Upper lobe of right lung (tissue), 1 donor: ENCODE measurements at regions not wholly inside any gene's neighbourhood (a gene's known extent, or its start where the extent isn't known, plus 50 kb on each side); places are given as distances from the start of the nearest gene placed in this dataset.
A peak's percentile ranks its signal among the peaks of the same experiment; 100 is the strongest.

Experiments used
- ATAC-seq: fragments of 200-7000 bp; cut with Tn5 transposase; one replicate; pipeline ENCODE4 v1.9.1; 2020; ENCODE audit warnings: mild to moderate bottlenecking, moderate library complexity
- DNase-seq: peaks from one replicate; pipeline ENCODE4 v3.0.0-alpha.2; 2020
- H3K27ac ChIP-seq: fragments of 200-600 bp; one replicate; pipeline ENCODE4 v1.8.0; 2022
- H3K27me3 ChIP-seq: fragments of 200-600 bp; one replicate; pipeline ENCODE4 v1.8.0; 2022; ENCODE audit warnings: mild to moderate bottlenecking
- H3K36me3 ChIP-seq: fragments of 200-600 bp; one replicate; pipeline ENCODE4 v1.8.0; 2022
- H3K4me1 ChIP-seq: fragments of 200-600 bp; one replicate; pipeline ENCODE4 v1.8.0; 2022
- H3K4me3 ChIP-seq: fragments of 200-600 bp; one replicate; pipeline ENCODE4 v1.8.0; 2022; ENCODE audit warnings: mild to moderate bottlenecking
- H3K9me3 ChIP-seq: fragments of 200-600 bp; one replicate; pipeline ENCODE4 v1.8.0; 2022
- intact Hi-C: fragments of 100-400 bp; cut with DNase I; formaldehyde crosslinking; loops from one replicate; pipeline ENCODE4 v1.11.0; 2022
- TF ChIP-seq, protein P1 (sequence below): fragments of 200-600 bp; IDR thresholded peaks from one replicate; pipeline ENCODE4 v1.8.0; 2022; ENCODE audit warnings: antibody characterized with exemption
- donor health status: DM: no; HTN: yes; CAD: no; lungs with severe emphysema.

DNA sequence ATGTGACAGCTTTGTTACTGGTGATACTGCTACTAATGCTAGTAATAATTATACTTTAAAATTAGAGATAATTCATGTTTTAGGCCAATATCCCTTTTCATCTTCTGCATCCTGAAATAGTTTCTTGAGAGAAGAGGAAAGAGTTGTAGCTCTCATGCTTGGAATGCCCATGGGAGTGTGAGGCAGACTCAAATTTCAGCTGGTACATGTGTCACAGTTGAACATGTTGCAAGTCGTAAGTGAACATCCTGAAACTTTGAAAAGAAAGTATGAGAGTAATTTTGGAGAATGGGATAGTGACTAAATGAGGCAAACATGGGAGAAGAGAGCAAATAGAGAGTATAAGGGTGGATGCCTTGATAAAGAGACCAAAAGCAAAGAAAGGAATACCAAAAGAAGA, 168.0 kb downstream of the TMTC3 start:
- intact Hi-C loops: no loop called here
- H3K9me3 ChIP-seq: no peaks in the 10 kb centered on the region
- TF ChIP-seq, protein P1, sequence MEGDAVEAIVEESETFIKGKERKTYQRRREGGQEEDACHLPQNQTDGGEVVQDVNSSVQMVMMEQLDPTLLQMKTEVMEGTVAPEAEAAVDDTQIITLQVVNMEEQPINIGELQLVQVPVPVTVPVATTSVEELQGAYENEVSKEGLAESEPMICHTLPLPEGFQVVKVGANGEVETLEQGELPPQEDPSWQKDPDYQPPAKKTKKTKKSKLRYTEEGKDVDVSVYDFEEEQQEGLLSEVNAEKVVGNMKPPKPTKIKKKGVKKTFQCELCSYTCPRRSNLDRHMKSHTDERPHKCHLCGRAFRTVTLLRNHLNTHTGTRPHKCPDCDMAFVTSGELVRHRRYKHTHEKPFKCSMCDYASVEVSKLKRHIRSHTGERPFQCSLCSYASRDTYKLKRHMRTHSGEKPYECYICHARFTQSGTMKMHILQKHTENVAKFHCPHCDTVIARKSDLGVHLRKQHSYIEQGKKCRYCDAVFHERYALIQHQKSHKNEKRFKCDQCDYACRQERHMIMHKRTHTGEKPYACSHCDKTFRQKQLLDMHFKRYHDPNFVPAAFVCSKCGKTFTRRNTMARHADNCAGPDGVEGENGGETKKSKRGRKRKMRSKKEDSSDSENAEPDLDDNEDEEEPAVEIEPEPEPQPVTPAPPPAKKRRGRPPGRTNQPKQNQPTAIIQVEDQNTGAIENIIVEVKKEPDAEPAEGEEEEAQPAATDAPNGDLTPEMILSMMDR: no peak
- no peak for ATAC-seq
- H3K4me1 ChIP-seq: no peaks in the 10 kb centered on the region
- H3K27me3 ChIP-seq: no peaks in the 10 kb centered on the region
- DNase-seq: no peak
- H3K4me3 ChIP-seq: no peak overlapping the region
- no peaks in the 10 kb centered on the region for H3K36me3 ChIP-seq
- H3K27ac ChIP-seq: no peak overlapping the region

DNA sequence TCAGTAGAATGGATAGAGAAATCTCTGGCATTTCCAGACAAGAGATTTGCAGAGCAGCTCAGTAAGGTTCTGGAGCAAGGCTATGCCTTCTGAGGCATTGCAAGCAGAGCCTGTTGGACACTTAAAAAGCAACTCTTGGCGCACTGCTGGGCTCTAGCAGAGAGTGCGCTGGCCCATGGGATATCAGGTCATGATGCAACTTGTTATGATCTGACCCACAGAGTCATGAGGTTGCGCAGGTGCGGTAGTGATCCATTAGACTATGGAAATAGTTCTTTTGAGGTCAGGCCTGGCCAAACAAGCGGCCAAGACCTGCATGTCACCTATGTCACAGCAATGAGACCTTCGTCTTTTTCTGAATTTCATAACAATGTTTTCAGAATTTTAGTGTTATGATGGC, 168.6 kb downstream of the TMTC3 start:
- Histone ChIP-seq H3K4me3 (no peak overlapping the region), H3K9me3 (no peaks in the 10 kb centered on the region), H3K27me3 (no peaks in the 10 kb centered on the region), H3K4me1 (no peaks in the 10 kb centered on the region), H3K36me3 (no peaks in the 10 kb centered on the region), H3K27ac (peak overlapping the region; percentile 7)
- intact Hi-C loops: no loop called here
- ATAC-seq: no peak
- no peak for DNase-seq
- TF ChIP-seq, protein P1: no peak

DNA sequence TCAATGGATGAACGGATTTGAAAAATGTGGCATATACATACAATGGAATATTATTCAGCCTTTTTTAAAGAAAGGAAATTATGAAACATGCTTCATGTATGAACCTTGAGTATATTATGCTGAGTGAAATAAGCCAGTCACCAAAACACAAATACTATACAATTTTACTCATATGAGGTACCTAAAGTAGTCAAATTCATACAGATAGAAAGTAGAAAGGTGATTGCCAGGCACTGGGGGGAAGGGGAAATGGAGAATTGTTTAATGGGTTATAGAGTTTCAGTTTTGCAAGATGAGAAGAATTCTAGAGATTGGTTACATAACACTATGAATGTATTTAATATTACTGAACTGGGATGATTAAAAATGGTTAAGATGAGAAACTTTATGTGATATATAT, 171.4 kb downstream of the TMTC3 start:
- no peaks in the 10 kb centered on the region for H3K36me3 ChIP-seq
- intact Hi-C loops: no loop called here
- no peak for ATAC-seq
- TF ChIP-seq, protein P1: no peak
- no peaks in the 10 kb centered on the region for H3K4me1 ChIP-seq
- no peak for DNase-seq
- H3K27ac ChIP-seq: no peak overlapping the region
- H3K4me3 ChIP-seq: no peak overlapping the region
- no peaks in the 10 kb centered on the region for H3K27me3 ChIP-seq
- H3K9me3 ChIP-seq: no peaks in the 10 kb centered on the region

DNA sequence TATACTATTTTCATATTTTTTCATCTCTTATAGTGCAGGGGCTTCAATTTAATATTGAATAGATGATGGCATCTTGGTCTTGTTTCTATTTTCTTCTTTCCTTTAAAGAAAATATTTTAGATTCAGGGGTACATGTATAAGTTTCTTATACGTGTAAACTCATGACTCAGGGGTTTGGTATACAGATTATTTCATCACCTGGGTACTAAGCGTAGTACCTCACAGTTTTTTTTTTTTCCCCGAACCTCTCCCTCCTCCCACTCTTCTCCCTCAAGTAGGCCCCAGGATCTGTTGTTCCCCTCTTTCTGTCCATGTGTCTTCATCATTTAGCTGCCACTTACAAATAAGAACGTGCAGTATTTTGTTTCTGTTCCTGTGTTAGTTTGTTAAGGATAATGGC, 172.6 kb downstream of the TMTC3 start:
- Histone ChIP-seq H3K9me3 (no peaks in the 10 kb centered on the region), H3K4me3 (no peak overlapping the region), H3K27ac (no peak overlapping the region), H3K36me3 (no peaks in the 10 kb centered on the region), H3K4me1 (no peaks in the 10 kb centered on the region), H3K27me3 (no peaks in the 10 kb centered on the region)
- ATAC-seq (no peak), DNase-seq (no peak)
- intact Hi-C loops: no loop called here
- TF ChIP-seq, protein P1: no peak

DNA sequence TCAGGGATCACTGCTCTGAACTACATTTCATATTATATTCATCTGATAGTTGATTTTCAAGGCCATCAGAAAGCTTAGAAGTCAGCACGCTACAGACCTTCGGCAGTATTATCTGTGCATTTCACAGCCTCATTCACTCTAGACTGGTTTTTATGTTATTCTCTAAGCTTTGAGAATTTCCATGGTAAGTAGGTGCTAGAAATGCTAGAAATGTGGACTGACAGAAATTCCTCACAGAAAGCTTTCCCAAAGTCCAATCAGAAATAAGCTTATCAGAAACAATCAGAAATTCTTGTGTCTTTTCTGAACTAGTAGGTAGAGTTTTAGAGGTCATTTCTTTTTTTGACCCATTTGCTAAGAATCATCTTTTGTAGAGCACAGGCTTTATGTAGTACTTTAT, 176.6 kb downstream of the TMTC3 start:
- TF ChIP-seq, protein P1: no peak
- H3K27ac ChIP-seq: no peak overlapping the region
- no peaks in the 10 kb centered on the region for H3K27me3 ChIP-seq
- intact Hi-C loops: no loop called here
- H3K36me3 ChIP-seq: no peaks in the 10 kb centered on the region
- no peak for ATAC-seq
- DNase-seq: no peak
- H3K4me3 ChIP-seq: no peak overlapping the region
- H3K9me3 ChIP-seq: no peaks in the 10 kb centered on the region
- H3K4me1 ChIP-seq: no peaks in the 10 kb centered on the region

DNA sequence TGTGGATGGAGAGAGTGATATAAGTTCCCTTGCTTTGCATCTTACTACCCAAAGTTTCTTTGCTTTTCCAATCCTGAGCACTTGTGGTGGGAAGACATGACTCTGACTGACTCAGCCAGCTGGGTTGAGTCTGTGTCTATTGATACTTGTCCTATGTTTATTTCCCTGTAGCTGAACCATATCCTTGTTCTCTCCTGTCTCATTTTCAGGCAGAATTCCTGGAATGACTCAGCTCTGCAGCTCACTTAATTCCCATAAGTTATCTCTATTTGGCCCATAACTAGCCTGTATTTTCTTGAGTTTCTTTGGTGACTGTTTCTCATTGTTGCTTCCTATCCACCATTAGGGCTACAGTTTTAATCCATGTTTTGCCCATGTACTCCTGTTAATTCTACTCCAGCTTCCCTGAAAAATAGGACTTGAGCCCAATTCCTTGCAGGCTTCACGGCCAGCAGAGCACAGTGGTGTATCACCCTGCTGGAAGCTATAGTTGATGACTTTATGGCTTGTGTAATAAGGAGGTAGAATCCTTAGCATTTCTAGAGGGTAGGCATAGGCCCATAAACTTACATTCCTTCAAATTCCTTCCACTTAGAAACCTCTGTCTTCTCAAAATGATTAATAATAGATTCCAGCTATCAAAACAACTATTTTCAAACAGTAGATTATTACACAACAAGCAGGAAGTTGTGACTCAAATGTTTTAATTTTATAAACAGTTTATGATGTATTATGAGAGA, 183.1 kb downstream of the TMTC3 start:
- H3K4me1 ChIP-seq: no peaks in the 10 kb centered on the region
- H3K27me3 ChIP-seq: no peaks in the 10 kb centered on the region
- H3K27ac ChIP-seq: no peak overlapping the region
- TF ChIP-seq, protein P1: no peak
- intact Hi-C loops: no loop called here
- no peak overlapping the region for H3K4me3 ChIP-seq
- H3K9me3 ChIP-seq: no peaks in the 10 kb centered on the region
- ATAC-seq (peak; percentile 22), DNase-seq (no peak)
- no peaks in the 10 kb centered on the region for H3K36me3 ChIP-seq
